ENCODE measurements at regions not wholly inside any gene's neighbourhood (a gene's known extent, or its start where the extent isn't known, plus 50 kb on each side); places are given as distances from the start of the nearest gene placed in this dataset.

DNA sequence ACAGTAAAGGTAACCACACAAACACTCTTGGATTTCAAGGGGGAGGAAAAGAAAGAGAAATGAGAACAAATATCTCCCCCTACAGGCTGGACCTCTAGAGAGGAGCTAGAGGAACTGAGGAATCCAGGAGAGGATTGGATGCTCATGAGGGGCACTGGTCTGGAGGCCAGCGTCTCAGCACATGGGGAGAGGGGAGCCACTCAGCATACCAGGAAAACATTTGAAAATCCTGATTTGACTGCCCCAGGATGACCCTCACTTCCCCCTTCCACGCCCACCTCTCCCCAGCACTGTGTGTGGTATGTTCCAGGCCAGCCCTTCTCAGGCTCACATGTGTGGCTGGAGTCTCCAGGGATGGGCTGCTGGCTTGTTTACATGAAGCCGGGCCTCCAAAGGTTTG is 396.8 kb upstream of the ID2 start:
- DNase-seq (ENCODE audit: low spot score): peak; percentile 9

DNA sequence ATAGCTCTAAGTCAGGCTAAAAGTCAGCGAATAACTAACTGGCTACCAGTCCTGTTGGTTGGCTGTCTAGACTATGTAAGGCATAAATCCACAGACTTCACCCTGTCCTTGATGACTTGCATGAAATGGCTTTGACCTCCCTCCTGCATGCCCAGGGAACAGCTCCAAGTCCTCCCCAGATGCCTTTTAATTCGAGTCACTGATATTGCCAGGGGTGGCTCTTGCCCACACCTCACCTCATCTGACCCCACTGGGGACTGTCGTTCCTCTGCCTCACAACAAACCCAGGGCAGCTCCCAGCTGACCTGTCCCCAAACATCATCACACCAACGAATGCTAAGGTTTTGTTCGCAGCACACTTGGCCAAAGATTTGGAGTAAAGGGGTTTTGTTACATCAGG is 396.0 kb upstream of the ID2 start:
- no peak for DNase-seq (ENCODE audit: low spot score)

DNA sequence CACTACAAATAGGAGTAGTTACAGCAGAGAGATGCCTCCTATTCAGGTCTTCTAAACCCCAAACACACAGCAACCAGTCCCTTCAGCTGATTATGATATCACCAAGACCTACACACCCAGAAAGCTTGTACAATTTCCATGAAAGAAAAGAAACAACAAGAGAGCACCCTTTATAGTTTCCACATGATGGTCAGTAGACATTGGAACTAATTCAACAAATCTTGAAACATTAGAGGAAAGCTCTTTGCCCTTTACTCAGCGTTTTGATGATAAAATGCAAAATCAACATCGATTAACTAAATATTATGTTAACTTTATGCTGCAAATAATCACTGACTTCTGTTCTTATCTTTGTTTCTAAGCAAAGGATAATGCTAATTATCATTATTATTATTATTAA is 393.6 kb upstream of the ID2 start:
- no peak for DNase-seq (ENCODE audit: low spot score)

DNA sequence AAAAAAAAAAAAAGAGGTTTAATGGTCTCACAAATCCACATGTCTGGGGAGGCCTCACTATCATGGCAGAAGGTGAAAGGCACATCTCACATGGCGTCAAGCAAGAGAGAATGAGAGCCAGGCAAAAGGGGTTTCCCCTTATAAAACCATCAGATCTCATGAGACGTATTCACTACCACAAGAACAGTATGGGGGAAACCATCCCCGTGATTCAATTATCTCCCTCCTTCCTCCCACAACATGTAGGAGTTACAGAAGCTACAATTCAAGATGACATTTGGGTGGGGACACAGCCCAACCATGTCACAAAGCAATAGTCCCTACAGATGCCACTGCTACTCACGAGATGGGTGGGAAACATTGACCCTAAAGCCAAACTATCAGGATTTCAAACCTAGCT is 392.7 kb upstream of the ID2 start:
- no peak for DNase-seq (ENCODE audit: low spot score)

DNA sequence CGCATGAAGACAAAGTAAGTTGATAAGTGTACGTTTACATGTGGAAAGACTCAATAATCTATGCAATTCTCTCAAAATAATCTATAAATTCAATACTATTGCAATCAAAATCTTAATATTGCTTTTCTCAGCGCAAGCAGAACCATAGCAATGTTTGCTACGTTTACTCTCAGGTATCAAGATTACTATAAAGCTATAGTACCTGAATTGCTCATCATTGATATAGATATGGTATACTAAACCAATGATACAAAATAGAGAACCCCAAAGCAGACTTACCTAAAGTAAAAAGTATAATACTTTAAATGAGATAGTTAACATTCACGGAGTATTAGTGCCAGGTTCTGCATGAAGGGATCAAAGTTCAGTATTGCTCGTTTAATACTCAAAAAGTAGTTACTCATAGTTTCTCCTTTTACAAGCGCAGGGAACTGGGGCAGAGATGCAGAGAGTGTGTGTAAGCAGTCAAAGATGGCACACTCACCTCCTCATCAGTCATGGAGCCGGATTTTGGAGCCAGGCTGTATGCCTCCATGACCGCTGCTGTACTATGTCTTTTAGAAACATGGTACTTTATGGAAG is 391.0 kb upstream of the ID2 start:
- DNase-seq (ENCODE audit: low spot score): no peak

DNA sequence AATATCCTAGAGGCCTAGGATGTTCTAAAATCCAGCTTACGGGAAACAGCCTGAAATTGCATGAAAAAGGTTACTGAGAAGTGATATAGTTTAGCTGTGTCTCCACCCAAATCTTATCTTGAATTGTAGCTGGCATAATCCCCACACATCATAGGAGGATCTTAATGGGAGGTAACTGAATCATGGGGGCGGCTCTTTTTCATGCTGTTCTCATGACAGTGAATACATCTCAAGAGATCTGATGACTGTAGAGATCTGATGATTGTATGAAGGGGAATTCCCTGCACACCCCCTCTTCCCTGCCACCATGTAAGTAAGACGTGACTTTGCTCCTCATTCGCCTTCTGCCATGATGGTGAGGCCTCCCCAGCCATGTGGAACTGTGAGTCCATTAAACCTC is 385.6 kb upstream of the ID2 start:
- DNase-seq (ENCODE audit: low spot score): no peak

DNA sequence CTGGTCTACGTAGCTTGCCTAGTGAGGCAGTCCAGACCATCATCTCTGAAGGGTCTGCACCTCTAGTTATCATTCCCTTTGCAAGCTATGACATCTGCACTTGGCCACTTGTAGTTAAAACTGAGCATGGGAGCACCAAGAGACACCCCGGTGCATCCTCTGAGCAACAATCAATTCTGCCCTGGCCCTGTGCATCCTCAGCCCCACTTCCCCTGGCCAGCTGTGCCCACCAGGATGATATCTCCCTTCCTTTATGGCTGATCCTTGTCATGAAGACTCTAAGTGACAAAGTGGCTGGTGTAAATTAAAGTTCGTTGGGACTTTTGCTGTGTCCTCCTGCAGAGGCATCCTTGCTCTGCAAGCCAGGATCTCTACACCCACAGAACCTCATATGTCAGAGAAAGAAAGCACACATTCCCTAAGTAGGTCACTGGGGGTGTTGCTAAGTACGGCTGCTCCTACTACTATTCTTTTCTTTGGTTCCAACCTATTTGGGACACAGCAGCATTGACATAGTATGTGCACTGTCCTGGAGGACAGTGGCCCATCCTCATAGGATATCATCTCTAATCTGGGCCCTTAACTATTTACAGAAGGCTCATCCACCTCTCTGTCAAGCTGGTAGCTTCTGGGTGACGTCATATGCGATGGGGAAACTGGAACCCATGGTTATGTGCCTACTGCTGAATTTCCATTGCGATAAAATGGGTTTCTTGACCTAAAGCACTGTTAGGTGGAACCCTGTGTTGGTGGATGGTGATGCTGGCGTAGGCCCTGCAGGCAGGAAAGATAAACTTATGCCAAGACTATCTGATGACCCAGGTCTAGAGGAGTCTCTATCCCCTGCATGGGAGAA is 384.3 kb upstream of the ID2 start:
- DNase-seq (ENCODE audit: low spot score): no peak

DNA sequence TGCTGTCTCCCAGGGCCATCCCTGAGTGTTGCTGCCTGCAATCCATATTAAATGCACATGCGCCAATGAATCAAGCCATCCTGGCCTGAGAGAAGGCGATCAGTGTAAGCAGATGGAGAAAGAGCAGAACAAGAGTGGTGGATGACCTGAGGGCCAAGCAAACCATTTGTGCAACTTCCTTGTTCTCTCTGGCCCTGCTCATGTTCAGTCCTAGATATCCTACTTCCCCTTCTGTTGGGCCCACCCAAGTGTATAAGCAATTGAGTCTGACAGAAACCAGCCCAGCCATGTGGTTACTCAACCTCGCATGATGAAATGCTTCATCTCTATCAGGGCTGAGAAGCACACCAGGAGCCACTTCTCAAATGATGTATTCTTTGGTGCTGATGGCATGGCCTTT is 383.1 kb upstream of the ID2 start:
- DNase-seq (ENCODE audit: low spot score): no peak

DNA sequence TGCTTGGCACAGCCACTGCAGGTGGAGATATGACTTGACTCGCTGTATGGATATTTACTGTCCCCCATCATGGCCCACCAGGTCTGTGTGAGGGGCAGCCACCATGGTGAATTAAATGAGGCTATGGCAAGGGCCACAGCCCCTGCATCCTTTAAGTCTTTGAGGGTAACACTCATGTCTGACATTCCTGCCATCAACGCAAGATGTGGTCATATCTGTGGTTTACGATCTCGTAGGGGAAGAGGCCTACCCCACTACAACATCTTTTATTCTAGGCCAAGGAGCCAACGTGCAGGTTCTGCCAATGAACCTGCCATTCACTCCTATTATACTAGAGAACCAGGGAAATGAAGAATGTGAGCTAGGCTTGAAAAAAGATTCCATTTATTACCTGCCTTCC is 381.6 kb upstream of the ID2 start:
- DNase-seq (ENCODE audit: low spot score): no peak

DNA sequence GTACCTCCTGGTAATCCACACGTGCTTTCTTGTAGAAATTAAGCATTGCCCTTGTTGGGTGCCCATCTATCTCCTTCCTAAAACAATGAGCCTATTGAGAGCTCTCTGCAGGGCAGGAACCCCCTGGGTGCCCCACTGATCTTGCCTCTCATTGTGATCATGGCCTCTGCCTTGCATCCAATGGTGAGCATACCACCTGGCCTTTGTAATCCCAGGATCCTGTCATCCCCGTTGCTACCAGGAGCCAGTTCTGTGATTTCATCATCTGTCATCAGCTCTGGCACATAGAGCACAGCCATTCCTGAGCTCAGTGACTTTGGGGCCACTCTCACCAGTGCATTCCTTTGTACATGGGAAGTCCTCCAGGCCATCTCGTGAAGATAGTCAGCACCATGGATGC is 381.0 kb upstream of the ID2 start:
- DNase-seq (ENCODE audit: low spot score): no peak

DNA sequence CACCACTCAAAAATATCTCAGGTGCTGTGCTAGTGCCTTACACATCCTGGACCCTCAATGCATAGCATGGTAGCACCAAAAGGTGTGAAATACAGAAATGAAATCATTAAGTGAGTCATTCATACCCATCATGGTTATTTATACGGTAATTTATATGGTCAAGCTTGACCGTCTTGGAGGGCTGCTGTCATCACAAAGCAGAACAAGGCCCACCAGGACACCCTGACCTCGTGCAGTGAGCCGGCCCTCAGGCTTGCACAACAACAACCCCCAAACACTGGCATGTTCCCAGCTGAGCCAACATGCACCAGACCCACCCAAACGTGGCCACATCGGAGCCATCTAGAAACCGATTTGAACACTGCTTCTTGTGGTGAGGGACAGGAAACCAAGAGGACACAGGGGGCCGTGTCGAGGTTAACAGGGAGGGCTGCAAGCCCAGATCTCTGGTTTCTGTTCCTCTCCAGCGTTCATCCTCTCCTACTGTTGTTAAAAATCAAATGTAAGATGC is 378.5 kb upstream of the ID2 start:
- DNase-seq (ENCODE audit: low spot score): no peak

DNA sequence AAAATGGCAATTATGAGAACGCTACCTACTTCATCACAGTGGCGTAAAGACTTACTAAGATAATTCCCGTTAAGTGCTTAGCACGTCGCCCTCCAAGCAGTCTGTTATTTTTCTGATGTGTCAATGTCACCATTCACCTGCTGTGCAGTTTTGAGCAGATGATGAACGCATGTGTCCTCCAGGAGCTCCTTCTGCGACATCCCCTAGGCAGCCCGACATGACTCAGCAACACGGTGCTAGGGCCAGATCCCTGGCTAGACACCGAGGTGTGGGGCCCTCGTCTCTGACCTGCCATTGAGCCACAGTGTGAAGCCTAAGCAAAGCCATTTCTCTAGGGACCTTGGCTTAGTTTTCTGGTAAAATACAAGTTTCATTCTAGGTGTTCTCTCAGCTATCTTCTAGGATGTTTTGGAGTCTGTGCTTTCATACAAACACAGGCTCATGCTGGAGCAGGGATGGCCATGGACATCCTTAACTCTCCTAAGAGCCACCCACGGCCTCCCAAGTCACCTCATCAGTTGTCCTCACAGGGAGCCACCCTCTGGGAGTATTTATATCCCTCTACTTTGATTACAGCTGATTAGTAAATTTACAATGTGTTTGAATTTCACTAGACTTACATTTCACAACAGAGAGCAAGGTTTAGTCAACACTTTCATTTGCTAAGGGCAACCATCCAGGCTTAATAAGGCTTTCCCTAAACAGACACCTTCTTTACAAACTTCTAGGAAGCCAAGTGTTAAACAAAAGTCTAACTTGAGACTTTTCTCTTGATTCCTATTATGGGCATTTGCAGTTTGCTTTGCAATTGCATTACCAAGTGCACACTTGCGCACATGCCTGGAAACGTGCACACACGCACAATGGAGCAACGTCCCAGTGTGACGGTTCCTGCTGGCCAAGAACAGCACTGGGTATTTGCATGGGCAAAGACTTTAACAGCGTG is 376.8 kb upstream of the ID2 start:
- DNase-seq (ENCODE audit: low spot score): no peak

DNA sequence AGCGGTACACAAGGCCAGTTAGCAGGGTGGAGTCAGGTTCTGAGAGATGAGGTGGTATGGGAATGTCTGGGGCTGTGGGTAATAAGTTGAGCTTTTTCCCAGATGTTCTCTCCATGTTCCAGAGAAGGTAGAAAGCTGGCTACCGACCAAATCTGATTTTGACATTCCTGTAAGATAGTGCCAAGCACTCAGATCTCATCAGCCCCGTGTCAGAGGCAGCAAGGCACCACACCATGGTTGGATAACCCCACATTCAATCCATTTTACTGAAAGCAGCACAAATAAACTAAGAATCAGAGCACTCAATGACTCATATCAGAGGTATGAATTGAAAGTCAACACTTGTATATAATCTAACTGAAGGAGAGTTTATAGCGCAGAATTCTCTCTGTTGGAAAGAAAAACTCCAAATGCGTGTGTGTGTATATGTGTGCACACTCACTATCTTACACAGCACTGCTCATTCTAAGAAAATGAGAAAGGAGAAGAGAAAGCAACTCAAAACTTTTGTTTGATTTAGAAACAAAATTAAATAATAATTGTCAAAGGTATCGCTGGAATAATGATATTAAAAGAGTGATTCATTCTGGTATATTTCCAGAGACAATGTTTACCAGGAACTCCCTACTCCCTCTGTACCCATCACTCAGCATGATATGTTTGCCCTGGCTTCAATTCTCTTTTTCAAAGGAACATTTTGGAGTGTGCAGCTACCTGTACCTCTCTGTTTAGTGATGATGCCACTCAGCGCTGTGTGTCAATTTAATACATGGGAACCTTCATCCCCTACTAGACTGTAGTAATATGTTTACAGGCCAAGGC is 375.1 kb upstream of the ID2 start:
- DNase-seq (ENCODE audit: low spot score): no peak

DNA sequence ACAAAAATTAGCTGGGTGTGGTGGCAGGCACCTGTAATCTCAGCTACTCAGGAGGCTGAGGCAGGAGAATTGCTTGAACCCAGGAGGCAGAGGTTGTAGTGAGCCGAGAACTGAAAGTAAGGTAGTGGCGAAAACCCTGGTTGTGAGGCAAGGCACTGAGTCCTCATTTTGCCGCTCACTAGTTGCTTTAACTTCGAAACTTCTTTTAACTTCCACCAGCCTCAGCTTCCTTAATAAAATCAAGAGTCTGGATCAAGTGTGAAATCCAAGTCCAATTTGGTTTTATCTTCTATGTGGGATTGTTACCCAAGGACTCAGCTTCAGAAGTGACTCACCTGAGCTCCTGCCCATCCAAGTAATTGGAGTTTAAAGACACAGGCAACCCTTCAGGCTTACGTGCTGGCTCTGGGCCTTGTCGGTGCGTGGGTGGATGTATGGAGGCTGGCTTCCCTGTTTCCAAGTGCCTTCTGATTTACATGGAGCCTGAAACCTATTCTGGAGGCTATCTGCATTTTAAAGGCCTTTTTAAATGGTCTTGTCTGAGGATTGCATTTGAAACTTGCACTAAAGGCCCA is 374.2 kb upstream of the ID2 start:
- no peak for DNase-seq (ENCODE audit: low spot score)

DNA sequence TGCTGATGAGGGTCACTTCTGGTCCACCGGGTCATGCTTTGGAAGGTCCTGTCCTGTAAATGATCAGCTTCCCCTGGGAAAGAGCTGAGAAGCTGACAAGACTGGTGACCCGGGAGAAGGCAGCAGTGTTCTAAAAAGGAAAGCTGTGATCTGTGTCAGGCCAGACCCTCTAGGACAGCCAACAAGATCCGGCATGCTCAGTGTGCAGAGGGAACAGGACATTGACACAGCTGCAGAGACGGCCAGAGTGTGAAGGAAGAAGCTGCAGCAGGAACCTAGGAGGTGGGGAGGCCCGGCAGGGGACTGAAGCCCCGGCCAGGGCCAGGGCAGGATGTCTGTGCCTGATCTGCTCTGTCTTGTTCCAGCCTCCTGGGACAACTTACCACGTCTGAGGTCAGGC is 372.7 kb upstream of the ID2 start:
- DNase-seq (ENCODE audit: low spot score): no peak

DNA sequence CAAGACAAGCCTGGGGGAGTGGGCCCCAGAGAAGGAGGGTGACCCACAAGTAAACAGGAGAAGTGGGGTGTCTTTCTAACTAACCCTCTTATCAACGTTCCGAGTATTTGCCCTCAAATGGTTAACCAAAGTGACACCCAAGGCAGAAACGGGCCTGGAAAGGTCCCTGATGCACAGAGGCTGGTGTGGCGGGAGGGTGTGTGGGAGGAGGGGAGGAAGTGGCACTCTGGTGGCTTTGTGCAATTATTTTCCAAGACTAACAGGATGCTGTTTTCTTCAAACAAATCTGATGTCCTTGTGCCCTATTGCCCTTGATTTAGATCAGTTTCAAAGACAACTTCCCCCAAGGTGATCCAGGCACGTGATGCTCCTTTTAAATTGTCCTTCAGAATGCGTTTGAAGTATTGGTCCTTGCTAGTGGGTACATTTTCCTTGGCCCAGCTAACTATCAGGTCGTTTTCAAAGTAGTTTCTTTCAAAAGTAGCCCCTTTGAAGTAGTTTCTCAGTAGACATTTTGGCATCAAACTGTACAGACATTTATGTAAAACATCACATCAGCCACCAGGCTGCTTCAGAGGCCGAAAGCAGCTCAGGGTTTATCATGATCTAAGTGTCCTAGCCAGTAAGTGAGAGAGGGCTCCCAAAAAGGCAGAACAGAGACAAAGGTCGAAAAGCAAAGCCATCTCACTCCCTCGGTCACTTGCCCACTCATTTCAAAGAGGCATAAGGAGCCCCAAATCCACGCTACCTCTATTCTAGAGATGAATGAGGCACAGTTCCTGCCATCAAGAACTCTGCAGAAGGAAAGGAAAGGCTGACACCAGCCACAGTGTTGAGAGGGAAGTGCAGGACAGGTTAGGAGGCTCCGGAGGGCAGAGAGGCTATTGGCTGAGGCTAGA is 371.1 kb upstream of the ID2 start:
- no peak for DNase-seq (ENCODE audit: low spot score)

DNA sequence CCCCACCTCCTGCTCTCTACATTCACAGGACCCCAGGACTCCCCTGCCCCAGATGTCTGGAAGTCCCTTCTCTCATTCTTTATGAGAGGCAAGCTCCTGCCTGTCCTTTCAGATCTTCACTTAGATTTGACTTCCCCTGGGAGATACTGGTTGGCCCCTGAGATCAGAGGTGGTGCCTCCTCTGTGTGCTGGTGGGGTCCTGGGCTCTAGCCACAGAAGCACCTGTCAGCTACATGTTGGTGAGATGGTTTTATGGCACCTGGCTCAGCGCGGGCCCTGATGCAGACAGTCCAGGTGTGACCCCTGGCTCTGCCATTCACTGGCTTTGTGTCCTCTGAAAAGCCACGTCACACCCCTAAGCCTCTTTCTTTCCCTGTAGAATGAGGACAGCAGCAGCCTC is 369.6 kb upstream of the ID2 start:
- peak; percentile 67 for DNase-seq (ENCODE audit: low spot score)

DNA sequence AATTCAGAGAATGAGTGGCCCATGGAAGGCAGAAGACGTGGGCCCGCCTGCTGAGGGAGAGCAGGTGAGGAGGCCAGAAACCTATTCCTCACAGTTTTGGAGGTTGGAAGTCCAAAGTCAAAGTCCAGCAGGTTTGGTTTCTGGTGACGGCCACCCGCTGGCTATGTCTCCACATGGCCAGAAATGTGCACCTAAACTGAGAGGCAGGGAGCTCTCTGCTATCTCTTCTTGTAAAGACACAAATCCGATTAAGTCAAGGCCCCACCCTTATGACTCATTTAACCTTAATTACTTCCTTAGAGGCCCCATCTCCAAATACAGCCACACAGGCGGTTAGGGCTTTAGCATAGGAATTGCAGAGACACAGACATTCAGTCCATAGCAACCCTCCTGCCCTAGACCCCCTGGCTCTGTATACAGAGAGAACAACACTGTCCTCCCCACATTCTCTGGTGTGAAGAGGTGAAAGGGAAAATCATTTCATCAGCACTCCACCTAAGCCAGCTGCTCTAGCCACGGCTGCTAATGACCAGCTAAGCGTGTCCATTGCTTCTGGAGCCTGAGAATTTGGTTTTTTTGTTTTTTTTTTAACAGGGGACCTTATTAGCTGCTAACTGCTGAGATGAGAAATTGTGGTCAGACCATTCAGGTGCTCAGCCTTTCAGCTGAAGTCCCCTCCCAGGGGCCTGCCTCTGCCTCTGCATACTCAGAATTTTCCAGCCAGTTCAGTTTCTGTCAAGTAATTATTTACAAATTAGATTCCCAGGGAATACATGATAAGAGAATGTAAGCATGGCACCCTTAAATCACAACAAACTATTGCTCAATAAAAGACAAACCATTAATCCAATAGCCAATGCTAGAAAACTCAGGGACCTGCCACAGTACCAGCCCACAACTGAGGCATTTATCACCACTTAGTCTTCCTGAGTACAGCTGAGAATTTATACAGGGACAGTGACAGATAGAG is 368.7 kb upstream of the ID2 start:
- DNase-seq (ENCODE audit: low spot score): peak; percentile 95

DNA sequence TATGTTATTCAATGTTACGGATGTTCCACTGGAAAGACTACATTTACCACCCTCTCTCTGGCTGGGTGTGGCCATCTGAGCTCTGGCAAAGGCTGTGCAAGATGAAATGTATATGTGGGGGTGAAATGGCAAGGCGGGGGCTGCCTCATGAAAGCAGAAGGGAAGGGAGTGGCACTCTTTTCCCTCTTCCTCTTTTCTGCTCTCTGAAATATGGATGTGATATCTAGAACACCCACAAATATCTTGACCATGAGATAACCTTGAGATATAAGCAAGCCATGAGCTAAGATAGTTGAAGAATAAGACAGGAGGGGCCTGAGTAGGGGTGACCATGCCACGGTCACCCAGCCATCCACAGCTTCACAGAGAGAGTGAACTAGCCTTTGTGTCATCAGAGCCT is 367.8 kb upstream of the ID2 start:
- no peak for DNase-seq (ENCODE audit: low spot score)
